ENCODE measurements at regions not wholly inside any gene's neighbourhood (a gene's known extent, or its start where the extent isn't known, plus 50 kb on each side); places are given as distances from the start of the nearest gene placed in this dataset.

GRCh38 chr9:29958469-29958868 lies 2385.2 kb upstream of the C9orf72 start (continued):
- TF ChIP-seq RBBP5 (IDR thresholded peaks at IDR 0.05; ENCODE audit: borderline replicate concordance, low read depth, low read length) (no peak), RAD21 (IDR thresholded peaks at IDR 0.05 in 1 of 2, conservative IDR thresholded peaks at IDR 0.05 in 1 of 2; ENCODE audit: low read depth in 2 of 2, low read length in 2 of 2) (no peak), ZNF274 (IDR thresholded peaks at IDR 0.05; ENCODE audit: borderline replicate concordance, extremely low read depth, low read length) (no peak), POU5F1 (IDR thresholded peaks at IDR 0.05; ENCODE audit: low read depth, low read length) (no peak), EP300 (IDR thresholded peaks at IDR 0.05; ENCODE audit: borderline replicate concordance in 1 of 2, low read depth in 2 of 2, low read length in 2 of 2) (no peak), BCL11A (IDR thresholded peaks at IDR 0.05; ENCODE audit: low read depth in 2 of 2, low read length in 2 of 2) (no peak)
